ENCODE measurements at regions not wholly inside any gene's neighbourhood (a gene's known extent, or its start where the extent isn't known, plus 50 kb on each side); places are given as distances from the start of the nearest gene placed in this dataset.
"Not testable (repeated sequence)": the region's sequence is repeated elsewhere in the genome, so short reads cannot be mapped to it uniquely, and the experiment has no call there.

GRCh38 chr12:9304540-9304939 lies 96.3 kb upstream of the PZP start:
- DNase-seq, result not testable (repeated sequence)

DNA sequence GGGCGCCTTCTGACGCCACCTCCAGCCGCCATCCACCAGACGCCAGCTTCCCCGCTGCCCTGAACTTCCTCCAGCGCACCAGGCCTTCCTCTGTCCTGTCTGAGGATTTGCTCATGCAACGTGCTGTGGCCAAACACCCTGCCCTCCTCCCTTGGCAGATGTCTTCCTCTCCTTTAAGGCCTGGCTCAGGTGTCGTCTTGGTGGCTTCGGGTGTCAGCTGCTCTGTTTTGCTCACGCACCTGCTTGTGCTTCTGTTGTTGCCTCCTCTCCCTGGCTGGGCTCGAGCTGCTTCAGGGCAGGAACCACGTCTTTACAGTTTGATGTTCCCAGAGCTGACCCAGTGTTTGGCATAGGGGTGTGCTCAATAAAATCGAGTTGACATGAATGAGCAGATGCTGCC lies 87.7 kb upstream of the PZP start:
- not testable (repeated sequence) for DNase-seq

- DNase-seq, result not testable (repeated sequence)
Observed at GRCh38 chr12:9294072-9294620, 86.0 kb upstream of the PZP start.

GRCh38 chr12:9293391-9293790 lies 85.2 kb upstream of the PZP start:
- not testable (repeated sequence) for DNase-seq

- not testable (repeated sequence) for DNase-seq
Observed at GRCh38 chr12:9289984-9290383, 81.8 kb upstream of the PZP start.

DNA sequence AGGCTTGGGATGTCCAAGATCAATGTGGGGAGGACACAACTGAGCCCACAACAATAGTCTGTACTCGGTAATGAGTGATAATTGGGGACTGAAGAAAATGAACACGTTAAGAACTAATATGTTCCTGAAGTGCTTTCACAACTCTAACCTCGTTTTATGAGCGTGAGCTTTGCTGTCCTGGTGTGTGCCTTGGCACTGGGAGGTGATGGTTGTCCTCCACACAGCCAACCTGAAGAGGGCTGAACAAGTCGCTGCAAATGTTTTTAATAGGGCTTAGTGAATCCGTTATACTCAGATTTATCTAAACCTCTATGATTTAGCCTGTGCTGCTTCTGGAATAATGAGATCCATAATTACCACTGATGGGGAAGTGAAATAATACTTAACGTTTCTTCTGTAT lies 76.5 kb upstream of the PZP start:
- DNase-seq, result not testable (repeated sequence)

GRCh38 chr12:9284197-9284596 lies 76.0 kb upstream of the PZP start:
- DNase-seq, result peak; percentile 9

- peak; percentile 73 for DNase-seq
Observed at GRCh38 chr12:9283346-9284095, 75.3 kb upstream of the PZP start.

- DNase-seq, result no peak
Observed at GRCh38 chr12:9276990-9277389, 68.8 kb upstream of the PZP start.

GRCh38 chr12:9273276-9273675 lies 65.1 kb upstream of the PZP start:
- peak; percentile 59 for DNase-seq

- no peak for DNase-seq
Observed at GRCh38 chr12:9271875-9272274, 63.7 kb upstream of the PZP start.

GRCh38 chr12:9264546-9264945 lies 56.4 kb upstream of the PZP start:
- no peak for DNase-seq

DNA sequence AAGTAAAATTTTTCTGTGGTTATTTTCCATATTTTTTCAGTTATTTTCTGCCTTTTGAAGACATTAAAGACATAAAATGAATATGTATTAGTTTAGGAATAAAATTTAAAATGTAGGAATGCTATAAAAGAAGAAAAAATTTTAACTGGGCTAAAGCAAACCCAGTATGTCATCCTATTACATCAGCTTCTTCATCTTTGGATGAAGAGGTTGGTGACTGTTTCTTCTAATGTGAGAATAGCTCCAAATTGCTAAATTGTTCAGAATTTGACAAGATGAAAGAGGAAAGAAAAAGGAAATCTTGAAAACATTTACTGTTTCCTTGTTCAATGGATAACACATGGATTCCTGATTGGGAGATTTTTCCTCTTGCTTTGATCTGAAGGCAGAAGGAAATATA lies 52.7 kb upstream of the PZP start:
- DNase-seq, result no peak

DNA sequence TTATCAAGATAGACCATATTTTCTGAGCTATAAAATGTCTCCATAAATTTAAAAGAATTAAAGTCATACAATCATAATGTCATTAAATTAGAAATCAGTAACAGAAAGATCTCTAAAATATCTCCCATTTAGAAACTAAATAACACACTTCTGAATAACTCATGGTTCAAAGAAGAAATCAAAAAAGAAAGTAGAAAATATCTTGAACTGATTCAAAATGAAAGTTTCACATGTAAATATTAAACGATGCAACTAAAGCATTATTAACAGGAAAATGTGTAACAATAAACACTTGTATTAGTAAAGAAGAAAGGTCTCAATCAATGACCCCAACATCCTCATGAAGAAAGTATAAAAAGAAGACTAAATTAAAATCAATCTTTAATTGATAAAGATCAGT lies 50.5 kb upstream of the PZP start:
- DNase-seq, result no peak
